Fibroblast of lung (primary cell): ENCODE measurements at regions not wholly inside any gene's neighbourhood (a gene's known extent, or its start where the extent isn't known, plus 50 kb on each side); places are given as distances from the start of the nearest gene placed in this dataset.

ENCODE experiments used
- DNase-seq, 2 donors: peaks; one replicate each; pipeline versions ENCODE4 v3.0.0 to v3.0.0-alpha.2; 2010; ENCODE audit warnings: low read depth in 2 of 2
- H2AFZ ChIP-seq: 2 replicates; pipeline ENCODE4 v1.5.1; 2012; ENCODE audit warnings: low read length, control low read depth, inconsistent platforms
- H3K27ac ChIP-seq: 2 replicates; pipeline ENCODE4 v1.5.1; 2011; ENCODE audit warnings: low read length, control low read depth; ENCODE audit not compliant: insufficient read depth
- H3K27me3 ChIP-seq: 2 replicates; pipeline ENCODE4 v1.5.1; 2011; ENCODE audit warnings: mild to moderate bottlenecking, low read length; ENCODE audit not compliant: control insufficient read depth, insufficient read depth
- H3K36me3 ChIP-seq: 2 replicates; pipeline ENCODE4 v1.5.1; 2011; ENCODE audit warnings: low read length; ENCODE audit not compliant: control insufficient read depth, insufficient read depth
- H3K4me1 ChIP-seq: 2 replicates; pipeline ENCODE4 v1.5.1; 2011; ENCODE audit warnings: low read length; ENCODE audit not compliant: control insufficient read depth, insufficient read depth; ENCODE audit errors: extremely low read depth
- H3K4me2 ChIP-seq: 2 replicates; pipeline ENCODE4 v1.5.1; 2011; ENCODE audit warnings: low read length, control low read depth; ENCODE audit not compliant: insufficient read depth; ENCODE audit errors: extremely low read depth
- H3K4me3 ChIP-seq, 4 experiments: fragments of 200-600 bp in 1 of 4; sonication (generic) in 1 of 4; replicated peaks in 1 of 4; 2 replicates each; pipeline ENCODE4 v1.5.1; 2011 to 2016; ENCODE audit warnings: low read length in 4 of 4, low read depth in 3 of 4, mild to moderate bottlenecking in 3 of 4, control low read depth in 2 of 4, inconsistent platforms in 1 of 4, mixed read lengths in 1 of 4; ENCODE audit not compliant: insufficient read depth in 1 of 4; ENCODE audit errors: control extremely low read depth in 1 of 4
- H3K79me2 ChIP-seq: 2 replicates; pipeline ENCODE4 v1.5.1; 2012; ENCODE audit warnings: mild to moderate bottlenecking, low read length, inconsistent platforms; ENCODE audit not compliant: control insufficient read depth, insufficient read depth
- H3K9ac ChIP-seq: 2 replicates; pipeline ENCODE4 v1.5.1; 2011; ENCODE audit warnings: mild to moderate bottlenecking, low read length, control low read depth; ENCODE audit not compliant: insufficient read depth
- H3K9me3 ChIP-seq: 2 replicates; pipeline ENCODE4 v1.5.1; 2012; ENCODE audit warnings: low read depth, low read length; ENCODE audit not compliant: control insufficient read depth, insufficient read depth
- H4K20me1 ChIP-seq: 2 replicates; pipeline ENCODE4 v1.5.1; 2011; ENCODE audit warnings: low read length; ENCODE audit not compliant: control insufficient read depth, insufficient read depth; ENCODE audit errors: extremely low read depth
- EZH2 ChIP-seq: IDR thresholded peaks from 2 replicates; pipeline ENCODE4 v1.5.1; 2012; ENCODE audit warnings: low read length, control low read depth, mild to moderate bottlenecking; ENCODE audit errors: missing control alignments
- TF ChIP-seq, protein P1 (sequence below), 2 donors: IDR thresholded peaks in 1 of 2; conservative IDR thresholded peaks in 1 of 2; 1 replicate in 1 of 2; 2 replicates in 1 of 2; pipeline ENCODE4 v1.5.1; 2011 to 2012; ENCODE audit warnings: low read length in 2 of 2, control low read depth in 1 of 2, inconsistent platforms in 1 of 2, low read depth in 1 of 2, mild to moderate bottlenecking in 1 of 2

DNA sequence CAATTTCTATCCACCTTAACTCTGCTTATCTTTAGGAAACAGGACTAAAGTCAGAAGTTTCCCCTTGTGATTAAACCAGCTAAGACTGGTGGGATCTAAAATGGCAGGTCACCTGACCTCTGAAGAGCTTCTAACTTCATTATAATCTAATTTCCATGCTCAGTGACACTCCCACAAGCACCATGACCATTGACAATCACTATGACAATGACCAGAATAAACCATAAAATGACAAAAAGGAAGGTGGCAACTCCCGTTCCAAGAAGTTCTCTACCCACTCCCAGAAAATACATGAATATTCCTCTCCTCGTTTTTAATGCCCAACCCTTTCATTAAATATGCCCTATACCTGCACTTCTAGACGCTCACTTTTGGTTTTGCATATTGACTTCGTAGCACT is 471.2 kb upstream of the CCDC54 start:
- no peak for DNase-seq
- Histone ChIP-seq H3K4me3 (no peak overlapping the region), H3K36me3 (no peaks in the 10 kb centered on the region), H3K27ac (no peak overlapping the region), H3K9me3 (no peaks in the 10 kb centered on the region), H3K4me1 (no peaks in the 10 kb centered on the region), H3K4me2 (no peak overlapping the region), H3K27me3 (no peaks in the 10 kb centered on the region), H2AFZ (no peak overlapping the region), H3K79me2 (no peaks in the 10 kb centered on the region), H3K9ac (no peak overlapping the region), H4K20me1 (no peaks in the 10 kb centered on the region)
- TF ChIP-seq EZH2, result no peak
- TF ChIP-seq, protein P1, sequence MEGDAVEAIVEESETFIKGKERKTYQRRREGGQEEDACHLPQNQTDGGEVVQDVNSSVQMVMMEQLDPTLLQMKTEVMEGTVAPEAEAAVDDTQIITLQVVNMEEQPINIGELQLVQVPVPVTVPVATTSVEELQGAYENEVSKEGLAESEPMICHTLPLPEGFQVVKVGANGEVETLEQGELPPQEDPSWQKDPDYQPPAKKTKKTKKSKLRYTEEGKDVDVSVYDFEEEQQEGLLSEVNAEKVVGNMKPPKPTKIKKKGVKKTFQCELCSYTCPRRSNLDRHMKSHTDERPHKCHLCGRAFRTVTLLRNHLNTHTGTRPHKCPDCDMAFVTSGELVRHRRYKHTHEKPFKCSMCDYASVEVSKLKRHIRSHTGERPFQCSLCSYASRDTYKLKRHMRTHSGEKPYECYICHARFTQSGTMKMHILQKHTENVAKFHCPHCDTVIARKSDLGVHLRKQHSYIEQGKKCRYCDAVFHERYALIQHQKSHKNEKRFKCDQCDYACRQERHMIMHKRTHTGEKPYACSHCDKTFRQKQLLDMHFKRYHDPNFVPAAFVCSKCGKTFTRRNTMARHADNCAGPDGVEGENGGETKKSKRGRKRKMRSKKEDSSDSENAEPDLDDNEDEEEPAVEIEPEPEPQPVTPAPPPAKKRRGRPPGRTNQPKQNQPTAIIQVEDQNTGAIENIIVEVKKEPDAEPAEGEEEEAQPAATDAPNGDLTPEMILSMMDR (conservative IDR thresholded peaks at IDR 0.05 in 1 of 2, IDR thresholded peaks at IDR 0.05 in 1 of 2; ENCODE audit: low read depth in 1 of 2, low read length in 2 of 2), result no peak

DNA sequence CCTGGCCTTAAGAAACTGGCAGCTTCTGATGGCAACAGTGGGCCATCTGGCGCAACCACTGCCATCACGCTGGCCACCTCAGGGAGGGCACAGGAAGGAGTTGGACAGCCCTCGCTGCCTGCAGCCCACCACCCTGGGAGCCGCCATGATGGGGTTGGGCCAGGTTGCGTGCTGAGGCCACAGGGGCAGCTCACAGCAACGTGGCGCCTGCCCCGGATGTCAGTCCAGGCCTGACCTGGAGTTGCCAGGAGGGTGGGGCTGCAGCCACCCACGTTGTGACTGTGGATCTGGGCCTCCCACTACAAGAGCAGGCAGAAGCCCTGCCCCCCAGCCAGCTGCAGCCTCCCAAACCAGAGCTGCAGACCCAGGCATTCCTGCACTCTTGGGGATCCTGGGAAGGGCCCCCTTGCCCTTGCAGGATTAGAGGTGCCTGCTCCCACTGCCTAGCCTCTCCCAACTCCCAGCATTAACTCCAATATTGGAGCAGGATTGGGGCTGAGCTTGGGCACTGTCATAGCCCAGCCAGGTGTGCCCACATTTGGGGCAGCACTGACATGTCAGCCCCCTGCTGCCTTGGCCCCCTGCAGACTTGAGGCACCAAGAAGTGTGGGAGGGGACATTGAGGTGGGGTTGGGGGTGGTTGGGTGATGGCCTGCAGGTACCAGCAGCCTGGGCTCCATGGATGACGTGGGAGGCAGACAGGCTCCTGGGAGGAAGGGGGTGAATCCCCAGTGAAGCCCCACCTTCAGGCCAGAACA is 468.9 kb upstream of the CCDC54 start:
- Histone ChIP-seq H3K4me2 (no peak overlapping the region), H2AFZ (no peak overlapping the region), H3K36me3 (no peaks in the 10 kb centered on the region), H3K27me3 (no peaks in the 10 kb centered on the region), H3K27ac (no peak overlapping the region), H4K20me1 (no peaks in the 10 kb centered on the region), H3K9ac (no peak overlapping the region), H3K4me3 (no peak overlapping the region), H3K4me1 (no peaks in the 10 kb centered on the region), H3K9me3 (no peaks in the 10 kb centered on the region), H3K79me2 (no peaks in the 10 kb centered on the region)
- no peak for DNase-seq
- TF ChIP-seq, protein P1 (conservative IDR thresholded peaks at IDR 0.05 in 1 of 2, IDR thresholded peaks at IDR 0.05 in 1 of 2; ENCODE audit: low read depth in 1 of 2, low read length in 2 of 2), result no peak
- TF ChIP-seq EZH2, result no peak

DNA sequence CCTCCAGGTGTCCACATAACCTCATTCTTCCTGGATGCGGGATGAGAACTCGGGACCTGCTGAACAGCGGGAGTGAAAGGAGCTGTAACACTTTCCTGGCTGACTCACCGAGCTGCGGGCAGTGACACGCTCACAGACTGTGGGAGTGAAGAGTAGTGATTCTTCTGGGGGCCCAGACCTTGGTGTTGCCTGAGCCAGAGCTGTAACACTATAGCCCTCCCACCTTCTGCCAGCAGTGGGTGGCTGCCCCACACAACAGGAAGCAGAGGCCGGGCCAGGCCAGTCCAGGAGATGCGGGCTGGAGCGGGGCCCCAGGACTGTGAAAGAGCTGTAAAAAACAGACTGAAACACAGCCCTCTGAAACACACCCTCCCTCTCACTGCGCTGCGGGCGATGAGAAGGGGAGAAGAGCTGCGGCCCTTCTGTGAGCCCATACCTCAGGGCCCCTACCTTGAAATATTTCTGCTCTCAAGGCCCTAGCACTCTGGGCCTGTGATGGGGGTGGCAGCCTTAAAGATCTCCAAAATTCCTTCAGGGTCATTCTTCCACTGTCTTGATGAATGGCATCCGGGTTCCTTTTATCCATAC is 464.0 kb upstream of the CCDC54 start:
- TF ChIP-seq, protein P1 (conservative IDR thresholded peaks at IDR 0.05 in 1 of 2, IDR thresholded peaks at IDR 0.05 in 1 of 2; ENCODE audit: low read depth in 1 of 2, low read length in 2 of 2), result no peak
- TF ChIP-seq EZH2, result no peak
- no peak overlapping the region for H3K4me2 ChIP-seq
- no peak overlapping the region for H3K4me3 ChIP-seq
- DNase-seq, result peak in 1 of 2 donors; percentile 67
- no peaks in the 10 kb centered on the region for H3K79me2 ChIP-seq
- H3K9ac ChIP-seq, result no peak overlapping the region
- H2AFZ ChIP-seq, result no peak overlapping the region
- H3K27me3 ChIP-seq, result no peaks in the 10 kb centered on the region
- no peaks in the 10 kb centered on the region for H4K20me1 ChIP-seq
- H3K36me3 ChIP-seq, result no peaks in the 10 kb centered on the region
- H3K4me1 ChIP-seq, result no peaks in the 10 kb centered on the region
- H3K9me3 ChIP-seq, result no peaks in the 10 kb centered on the region
- H3K27ac ChIP-seq, result no peak overlapping the region
